22Rv1 (cell line): ENCODE measurements at regions not wholly inside any gene's neighbourhood (a gene's known extent, or its start where the extent isn't known, plus 50 kb on each side); places are given as distances from the start of the nearest gene placed in this dataset.

ENCODE experiments used
- CTCF ChIP-seq: fragments of 450-650 bp; IDR thresholded peaks from 2 replicates; pipeline ENCODE4 v1.5.1; 2017; ENCODE audit warnings: mild to moderate bottlenecking
- ZFX ChIP-seq: fragments of 450-650 bp; IDR thresholded peaks from 2 replicates; pipeline ENCODE4 v1.6.1; 2017; ENCODE audit warnings: antibody characterized with exemption, borderline replicate concordance

- no peak for TF ChIP-seq CTCF
- no peak for TF ChIP-seq ZFX
Measured at GRCh38 chr4:83686166-83686565, 150.3 kb downstream of the GPAT3 start.
